ENCODE measurements at regions not wholly inside any gene's neighbourhood (a gene's known extent, or its start where the extent isn't known, plus 50 kb on each side); places are given as distances from the start of the nearest gene placed in this dataset.

DNA sequence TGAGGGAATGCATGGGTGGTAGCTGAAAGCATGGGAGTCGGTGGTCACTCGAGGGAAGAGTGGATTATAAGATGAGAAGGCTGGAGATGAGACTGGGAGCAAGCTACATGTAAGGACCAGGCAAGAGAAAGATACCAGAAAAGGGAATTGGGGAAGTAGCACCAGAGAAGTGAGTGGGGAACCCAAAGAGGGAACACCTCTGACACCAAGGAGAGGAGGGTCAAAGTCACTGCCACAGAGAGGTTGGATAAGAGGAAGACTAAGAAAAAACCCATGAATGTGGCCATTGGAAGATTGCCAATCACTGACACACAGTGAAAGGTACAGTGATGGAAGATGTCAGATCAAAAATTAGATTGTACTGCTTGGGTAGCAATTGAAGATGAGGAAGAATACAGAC lies 473.9 kb downstream of the BCL11A start:
- H3K4me3 ChIP-seq (ENCODE audit: low read depth, low read length) = no peak overlapping the region
- DNase-seq (ENCODE audit: low read depth) = no peak
- no peak for TF ChIP-seq CTCF (IDR thresholded peaks at IDR 0.05; ENCODE audit: control insufficient read depth, extremely low read depth, insufficient read depth)

- TF ChIP-seq CTCF (IDR thresholded peaks at IDR 0.05; ENCODE audit: control insufficient read depth, extremely low read depth, insufficient read depth) = no peak
- no peak for DNase-seq (ENCODE audit: low read depth)
- H3K4me3 ChIP-seq (ENCODE audit: low read depth, low read length) = no peak overlapping the region
Measured at GRCh38 chr2:60075048-60075447, 478.4 kb downstream of the BCL11A start.

DNA sequence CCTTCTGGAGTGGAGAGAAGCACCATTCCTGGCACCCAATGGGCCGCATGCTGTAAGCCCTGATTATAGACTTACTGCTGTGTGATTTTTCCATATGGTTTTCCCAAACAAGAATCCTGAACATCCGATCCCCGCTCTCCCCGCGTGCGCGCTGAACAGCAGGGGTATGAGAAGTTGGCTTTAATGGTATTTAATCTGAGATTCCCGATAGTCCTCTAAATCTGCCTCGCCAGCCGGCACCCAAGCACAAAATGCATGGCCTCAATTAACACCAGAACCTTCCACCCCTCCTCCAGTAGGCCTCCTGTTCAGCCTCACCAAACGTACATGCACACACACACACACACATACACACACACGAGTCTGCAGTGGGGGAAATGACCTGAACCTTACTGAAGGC lies 480.3 kb downstream of the BCL11A start:
- no peak for DNase-seq (ENCODE audit: low read depth)
- no peak for TF ChIP-seq CTCF (IDR thresholded peaks at IDR 0.05; ENCODE audit: control insufficient read depth, extremely low read depth, insufficient read depth)
- H3K4me3 ChIP-seq (ENCODE audit: low read depth, low read length) = no peak overlapping the region

DNA sequence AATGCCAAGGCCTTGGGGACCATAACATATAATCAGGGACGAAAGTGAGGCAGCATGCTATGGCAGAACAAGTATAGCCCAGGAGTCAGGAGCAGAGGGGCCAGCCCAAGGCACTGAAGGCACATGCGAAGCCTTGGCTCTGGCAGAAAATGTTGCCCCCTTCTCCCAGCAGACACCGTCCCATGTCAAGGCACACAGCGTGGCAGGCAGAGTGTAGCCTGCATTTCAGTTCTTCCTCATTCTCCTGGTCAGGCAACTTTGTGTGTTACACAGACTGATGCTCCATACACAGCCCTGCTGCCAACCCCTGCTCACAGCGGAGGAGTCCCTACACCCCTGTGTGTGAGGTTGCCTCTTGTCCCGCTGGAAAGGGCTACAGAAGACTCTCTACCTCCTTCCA lies 480.8 kb downstream of the BCL11A start:
- no peak for DNase-seq (ENCODE audit: low read depth)

GRCh38 chr2:60071490-60071831 lies 482.0 kb downstream of the BCL11A start:
- H3K4me3 ChIP-seq (ENCODE audit: low read depth, low read length) = no peak overlapping the region
- no peak for TF ChIP-seq CTCF (IDR thresholded peaks at IDR 0.05; ENCODE audit: control insufficient read depth, extremely low read depth, insufficient read depth)
- no peak for DNase-seq (ENCODE audit: low read depth)

More for the DNA sequence above, 480.8 kb downstream of the BCL11A start:
- H3K4me3 ChIP-seq (ENCODE audit: low read depth, low read length) = no peak overlapping the region
- TF ChIP-seq CTCF (IDR thresholded peaks at IDR 0.05; ENCODE audit: control insufficient read depth, extremely low read depth, insufficient read depth) = no peak

- TF ChIP-seq CTCF (IDR thresholded peaks at IDR 0.05; ENCODE audit: control insufficient read depth, extremely low read depth, insufficient read depth) = no peak
- DNase-seq (ENCODE audit: low read depth) = no peak
- no peak overlapping the region for H3K4me3 ChIP-seq (ENCODE audit: low read depth, low read length)
Measured at GRCh38 chr2:60070736-60071489, 482.5 kb downstream of the BCL11A start.

GRCh38 chr2:60070196-60070595 lies 483.3 kb downstream of the BCL11A start:
- no peak overlapping the region for H3K4me3 ChIP-seq (ENCODE audit: low read depth, low read length)
- no peak for TF ChIP-seq CTCF (IDR thresholded peaks at IDR 0.05; ENCODE audit: control insufficient read depth, extremely low read depth, insufficient read depth)
- no peak for DNase-seq (ENCODE audit: low read depth)
